IMR-90 (cell line): ENCODE measurements at regions not wholly inside any gene's neighbourhood (a gene's known extent, or its start where the extent isn't known, plus 50 kb on each side); places are given as distances from the start of the nearest gene placed in this dataset.

ENCODE experiments used
- ATAC-seq: fragments of 200-7000 bp; cut with Tn5 transposase; 2 replicates; pipeline ENCODE4 v1.9.1; 2020; ENCODE audit warnings: low read depth, mild to moderate bottlenecking, moderate library complexity
- BruUV-seq: library from RNA; stranded (reverse); fragments of 400-500 nt; replicated peaks from 2 replicates; lab custom pipeline; 2021; lab: Mats Ljungman, UMichigan
- CTCF ChIA-PET: fragments of 300-600 bp; formaldehyde crosslinking; extraction: SDS; loops from one replicate; lab custom pipeline; 2021; ENCODE audit warnings: antibody characterized with exemption; lab: Yijun Ruan, JAX
- POLR2A ChIA-PET: fragments of 300-600 bp; sonication (Branson Sonifier 250); formaldehyde crosslinking; loops from one replicate; lab custom pipeline; 2022; ENCODE audit warnings: antibody characterized with exemption; ENCODE audit not compliant: unreplicated experiment; lab: Charles Lee
- DNase-seq: peaks from one replicate; pipeline ENCODE4 v3.0.0; 2013
- H2AFZ ChIP-seq: replicated peaks from 2 replicates; pipeline ENCODE3; 2013; ENCODE audit warnings: low read length, mild to moderate bottlenecking; ENCODE audit not compliant: poor library complexity
- H2AK5ac ChIP-seq: 2 replicates; pipeline ENCODE4 v1.6.1; 2013; ENCODE audit warnings: low read depth, low read length, inconsistent platforms
- H2AK9ac ChIP-seq: replicated peaks from 2 replicates; pipeline ENCODE3; 2013; ENCODE audit warnings: mild to moderate bottlenecking, low read depth, low read length, moderate library complexity; ENCODE audit not compliant: poor library complexity
- H2BK120ac ChIP-seq: 2 replicates; pipeline ENCODE4 v1.6.1; 2013; ENCODE audit warnings: low read depth, low read length, inconsistent platforms
- H2BK15ac ChIP-seq: 3 replicates; pipeline ENCODE4 v1.6.1; 2013; ENCODE audit warnings: low read depth, low read length, inconsistent platforms
- H2BK20ac ChIP-seq: 2 replicates; pipeline ENCODE4 v1.6.1; 2013; ENCODE audit warnings: low read depth, mild to moderate bottlenecking, inconsistent platforms, low read length, moderate library complexity
- H2BK5ac ChIP-seq: 2 replicates; pipeline ENCODE4 v1.6.1; 2013; ENCODE audit warnings: mild to moderate bottlenecking, low read depth, low read length, inconsistent platforms; ENCODE audit not compliant: poor library complexity, severe bottlenecking
- H3K14ac ChIP-seq: replicated peaks from 2 replicates; pipeline ENCODE4 v1.6.1; 2013; ENCODE audit warnings: low read depth, low read length, inconsistent platforms
- H3K18ac ChIP-seq: 2 replicates; pipeline ENCODE4 v1.6.1; 2013; ENCODE audit warnings: low read depth, low read length, control low read depth
- H3K23ac ChIP-seq: 2 replicates; pipeline ENCODE4 v1.6.1; 2013; ENCODE audit warnings: low read depth, low read length, inconsistent platforms
- H3K27ac ChIP-seq: 2 replicates; pipeline ENCODE4 v1.5.1; 2013; ENCODE audit warnings: mild to moderate bottlenecking, control low read depth, low read length; ENCODE audit not compliant: insufficient read depth
- H3K27me3 ChIP-seq: 2 replicates; pipeline ENCODE4 v1.6.1; 2013; ENCODE audit warnings: low read length; ENCODE audit not compliant: control insufficient read depth, insufficient read depth
- H3K36me3 ChIP-seq: 2 replicates; pipeline ENCODE4 v1.6.1; 2013; ENCODE audit warnings: low read length, mixed read lengths; ENCODE audit not compliant: control insufficient read depth, insufficient read depth
- H3K4ac ChIP-seq: 2 replicates; pipeline ENCODE4 v1.6.1; 2013; ENCODE audit warnings: low read depth, low read length, inconsistent platforms
- H3K4me1 ChIP-seq: 2 replicates; pipeline ENCODE4 v1.6.1; 2013; ENCODE audit warnings: low read length, mixed read lengths; ENCODE audit not compliant: control insufficient read depth, insufficient read depth
- H3K4me2 ChIP-seq: 2 replicates; pipeline ENCODE4 v1.6.1; 2013; ENCODE audit warnings: low read depth, mild to moderate bottlenecking, control low read depth, low read length, moderate library complexity
- H3K4me3 ChIP-seq: 2 replicates; pipeline ENCODE4 v1.5.1; 2013; ENCODE audit warnings: low read depth, mild to moderate bottlenecking, control low read depth, low read length, moderate library complexity; ENCODE audit not compliant: insufficient read depth
- H3K56ac ChIP-seq: 2 replicates; pipeline ENCODE4 v1.6.1; 2013; ENCODE audit warnings: low read length, inconsistent platforms; ENCODE audit not compliant: insufficient read depth; ENCODE audit errors: extremely low read depth
- H3K79me1 ChIP-seq, 2 experiments: 2 replicates each; pipeline ENCODE4 v1.6.1; 2013; ENCODE audit warnings: low read length in 2 of 2, inconsistent platforms in 1 of 2, low read depth in 1 of 2
- H3K9ac ChIP-seq: 2 replicates; pipeline ENCODE4 v1.6.1; 2013; ENCODE audit warnings: low read depth, low read length, control low read depth
- H3K9me1 ChIP-seq: 2 replicates; pipeline ENCODE4 v1.6.1; 2013; ENCODE audit warnings: low read length, inconsistent platforms; ENCODE audit not compliant: insufficient read depth
- H3K9me3 ChIP-seq: 2 replicates; pipeline ENCODE4 v1.6.1; 2013; ENCODE audit warnings: low read length; ENCODE audit not compliant: control insufficient read depth, insufficient read depth
- H4K20me1 ChIP-seq: 2 replicates; pipeline ENCODE4 v1.6.1; 2013; ENCODE audit warnings: low read length, inconsistent platforms; ENCODE audit not compliant: insufficient read depth
- H4K5ac ChIP-seq: 2 replicates; pipeline ENCODE4 v1.6.1; 2013; ENCODE audit warnings: mild to moderate bottlenecking, low read depth, low read length, control low read depth
- H4K8ac ChIP-seq, 2 experiments: 2 replicates each; pipeline ENCODE4 v1.6.1; 2013; ENCODE audit warnings: low read depth in 2 of 2, low read length in 2 of 2, control low read depth in 1 of 2, inconsistent platforms in 1 of 2
- H4K91ac ChIP-seq: 2 replicates; pipeline ENCODE4 v1.6.1; 2013; ENCODE audit warnings: low read depth, low read length, inconsistent platforms; ENCODE audit not compliant: insufficient read depth
- BHLHE40 ChIP-seq: fragments of 150-350 bp; IDR thresholded peaks from 2 replicates; pipeline ENCODE4 v1.6.1; 2016; ENCODE audit warnings: mild to moderate bottlenecking, low read depth, low read length
- CEBPB ChIP-seq: IDR thresholded peaks from 2 replicates; pipeline ENCODE4 v1.6.1; 2012; ENCODE audit warnings: low read depth, low read length, improper control_type of control experiment
- CHD1 ChIP-seq: IDR thresholded peaks from 2 replicates; pipeline ENCODE4 v1.6.1; 2012; ENCODE audit warnings: low read depth, low read length, improper control_type of control experiment
- CTCF ChIP-seq: conservative IDR thresholded peaks from 2 replicates; pipeline ENCODE4 v1.5.1; 2012; ENCODE audit warnings: mild to moderate bottlenecking, low read depth, low read length, improper control_type of control experiment
- ELK1 ChIP-seq: fragments of 150-350 bp; IDR thresholded peaks from 2 replicates; pipeline ENCODE4 v1.6.1; 2016; ENCODE audit warnings: low read depth, mild to moderate bottlenecking, low read length, moderate library complexity, borderline replicate concordance
- FOS ChIP-seq: fragments of 150-350 bp; IDR thresholded peaks from 2 replicates; pipeline ENCODE4 v1.6.1; 2016; ENCODE audit warnings: low read depth, low read length
- MAFK ChIP-seq: IDR thresholded peaks from 2 replicates; pipeline ENCODE4 v1.6.1; 2012; ENCODE audit warnings: low read depth, low read length, improper control_type of control experiment
- MAZ ChIP-seq: IDR thresholded peaks from 2 replicates; pipeline ENCODE4 v1.6.1; 2012; ENCODE audit warnings: low read depth, mild to moderate bottlenecking, low read length, improper control_type of control experiment, moderate library complexity, borderline replicate concordance
- MXI1 ChIP-seq: IDR thresholded peaks from 2 replicates; pipeline ENCODE4 v1.6.1; 2012; ENCODE audit warnings: low read depth, mild to moderate bottlenecking, low read length, moderate library complexity, borderline replicate concordance
- NFE2L2 ChIP-seq: fragments of 150-350 bp; IDR thresholded peaks from 2 replicates; pipeline ENCODE4 v1.6.1; 2016; ENCODE audit warnings: low read depth, mild to moderate bottlenecking, low read length
- POLR2A ChIP-seq: IDR thresholded peaks from 2 replicates; pipeline ENCODE4 v1.6.1; 2012; ENCODE audit warnings: mild to moderate bottlenecking, low read depth, low read length
- RAD21 ChIP-seq: IDR thresholded peaks from 2 replicates; pipeline ENCODE4 v1.6.1; 2012; ENCODE audit warnings: low read length, improper control_type of control experiment
- RCOR1 ChIP-seq: IDR thresholded peaks from 2 replicates; pipeline ENCODE4 v1.6.1; 2012; ENCODE audit warnings: mild to moderate bottlenecking, low read length, improper control_type of control experiment; ENCODE audit not compliant: insufficient replicate concordance
- USF2 ChIP-seq: fragments of 150-350 bp; IDR thresholded peaks from 2 replicates; pipeline ENCODE4 v1.6.1; 2017; ENCODE audit warnings: mild to moderate bottlenecking, antibody characterized with exemption, low read length, low read depth
- dilution Hi-C: fragments of 300-500 bp; cut with HindIII; formaldehyde crosslinking; loops from one replicate; pipeline ENCODE4 v1.14.3; 2018; ENCODE audit warnings: low sequenced_read_pairs; ENCODE audit not compliant: unreplicated experiment
- in situ Hi-C: fragments of 300-500 bp; cut with MboI; formaldehyde crosslinking; loops from 3 replicates; pipeline ENCODE4 v1.14.3; 2019; ENCODE audit warnings: low sequenced_read_pairs, inconsistent platforms, mixed read lengths
- intact Hi-C: fragments of 100-400 bp; cut with micrococcal nuclease; formaldehyde crosslinking; loops from 2 replicates; pipeline ENCODE4 v1.10.0; 2022

- H2BK5ac ChIP-seq, result no peak overlapping the region
- H4K91ac ChIP-seq, result no peak overlapping the region
- H3K18ac ChIP-seq, result no peak overlapping the region
- no peak overlapping the region for H3K9ac ChIP-seq
- H2AK9ac ChIP-seq, result no peak overlapping the region
- no peak overlapping the region for H3K27ac ChIP-seq
- H2BK120ac ChIP-seq, result no peak overlapping the region
- DNase-seq, result no peak
- H3K23ac ChIP-seq, result no peak overlapping the region
- H3K4me2 ChIP-seq, result no peak overlapping the region
- no peak overlapping the region for H3K56ac ChIP-seq
- no peaks in the 10 kb centered on the region for H3K9me1 ChIP-seq
- no peak for TF ChIP-seq ELK1
- no peak for TF ChIP-seq USF2
- no peak for TF ChIP-seq MAZ
- no peak for TF ChIP-seq CHD1
- TF ChIP-seq RCOR1, result no peak
- TF ChIP-seq MXI1, result no peak
- no peak for TF ChIP-seq NFE2L2
- no peak for TF ChIP-seq MAFK
- no peak for TF ChIP-seq FOS
- no peak for TF ChIP-seq BHLHE40
- no peak for TF ChIP-seq CTCF
- TF ChIP-seq POLR2A, result no peak
- TF ChIP-seq RAD21, result no peak
- no peak for TF ChIP-seq CEBPB
- H3K36me3 ChIP-seq, result no peaks in the 10 kb centered on the region
- H3K4me1 ChIP-seq, result no peaks in the 10 kb centered on the region
- no peak for ATAC-seq
- ChIA-PET CTCF (no interaction called here), POLR2A (no interaction called here)
- no peak overlapping the region for H4K8ac ChIP-seq
- H4K20me1 ChIP-seq, result no peaks in the 10 kb centered on the region
- no peak overlapping the region for H4K5ac ChIP-seq
- no peaks in the 10 kb centered on the region for H3K27me3 ChIP-seq
- dilution Hi-C loops, result no loop called here
- H2BK15ac ChIP-seq, result no peak overlapping the region
- peaks cover 18% of the 10 kb centered on the region for H3K9me3 ChIP-seq
- in situ Hi-C loops, result no loop called here
- H3K4me3 ChIP-seq, result no peak overlapping the region
- intact Hi-C loops, result no loop called here
- H2BK20ac ChIP-seq, result no peak overlapping the region
- H3K79me1 ChIP-seq, result no peaks in the 10 kb centered on the region
- no TSS peak for BruUV-seq
- H3K14ac ChIP-seq, result no peak overlapping the region
- H2AFZ ChIP-seq, result no peak overlapping the region
- no peak overlapping the region for H2AK5ac ChIP-seq
- no peak overlapping the region for H3K4ac ChIP-seq
Measured at GRCh38 chr18:51503351-51503750, 305.9 kb upstream of the MEX3C start.
